ENCODE measurements at regions not wholly inside any gene's neighbourhood (a gene's known extent, or its start where the extent isn't known, plus 50 kb on each side); places are given as distances from the start of the nearest gene placed in this dataset.
"Not testable (repeated sequence)": the region's sequence is repeated elsewhere in the genome, so short reads cannot be mapped to it uniquely, and the experiment has no call there.

- DNase-seq (ENCODE audit: low read depth): no peak
Observed at GRCh38 chr12:89289720-89290119, 62.6 kb downstream of the DUSP6 start.

- DNase-seq (ENCODE audit: low read depth): no peak
Observed at GRCh38 chr12:89288959-89289358, 63.3 kb downstream of the DUSP6 start.

- no peak for DNase-seq (ENCODE audit: low read depth)
Observed at GRCh38 chr12:89286501-89286900, 65.8 kb downstream of the DUSP6 start.

GRCh38 chr12:89281539-89281867, 70.8 kb downstream of the DUSP6 start:
- DNase-seq (ENCODE audit: low read depth): no peak

GRCh38 chr12:89280833-89281538, 71.3 kb downstream of the DUSP6 start:
- no peak for DNase-seq (ENCODE audit: low read depth)

GRCh38 chr12:89279499-89279898, 72.8 kb downstream of the DUSP6 start:
- no peak for DNase-seq (ENCODE audit: low read depth)

- DNase-seq (ENCODE audit: low read depth): no peak
Observed at GRCh38 chr12:89278862-89279261, 73.4 kb downstream of the DUSP6 start.

- DNase-seq (ENCODE audit: low read depth): no peak
Observed at GRCh38 chr12:89278169-89278568, 74.1 kb downstream of the DUSP6 start.

GRCh38 chr12:89276860-89277259, 75.4 kb downstream of the DUSP6 start:
- no peak for DNase-seq (ENCODE audit: low read depth)

GRCh38 chr12:89273525-89273924, 78.8 kb downstream of the DUSP6 start:
- DNase-seq (ENCODE audit: low read depth): no peak

- no peak for DNase-seq (ENCODE audit: low read depth)
Observed at GRCh38 chr12:89270548-89270947, 81.8 kb downstream of the DUSP6 start.

- no peak for DNase-seq (ENCODE audit: low read depth)
Observed at GRCh38 chr12:89269174-89269573, 83.1 kb downstream of the DUSP6 start.

GRCh38 chr12:89267404-89267803, 84.9 kb downstream of the DUSP6 start:
- no peak for DNase-seq (ENCODE audit: low read depth)

GRCh38 chr12:89266574-89267188, 85.6 kb downstream of the DUSP6 start:
- not testable (repeated sequence) for DNase-seq (ENCODE audit: low read depth)

- DNase-seq (ENCODE audit: low read depth): no peak
Observed at GRCh38 chr12:89264837-89265236, 87.5 kb downstream of the DUSP6 start.

GRCh38 chr12:89263900-89264299, 88.4 kb downstream of the DUSP6 start:
- no peak for DNase-seq (ENCODE audit: low read depth)

- DNase-seq (ENCODE audit: low read depth): no peak
Observed at GRCh38 chr12:89262855-89263552, 89.3 kb downstream of the DUSP6 start.

- no peak for DNase-seq (ENCODE audit: low read depth)
Observed at GRCh38 chr12:89261982-89262381, 90.3 kb downstream of the DUSP6 start.

- DNase-seq (ENCODE audit: low read depth): no peak
Observed at GRCh38 chr12:89260841-89261637, 91.3 kb downstream of the DUSP6 start.

- no peak for DNase-seq (ENCODE audit: low read depth)
Observed at GRCh38 chr12:89259821-89260220, 92.5 kb downstream of the DUSP6 start.

GRCh38 chr12:89258240-89258969, 93.9 kb downstream of the DUSP6 start:
- DNase-seq (ENCODE audit: low read depth): no peak

- DNase-seq (ENCODE audit: low read depth): no peak
Observed at GRCh38 chr12:89257340-89257739, 95.0 kb downstream of the DUSP6 start.
